DMS53 (cell line): ENCODE measurements at regions not wholly inside any gene's neighbourhood (a gene's known extent, or its start where the extent isn't known, plus 50 kb on each side); places are given as distances from the start of the nearest gene placed in this dataset.
"Not testable (repeated sequence)": the region's sequence is repeated elsewhere in the genome, so short reads cannot be mapped to it uniquely, and the experiment has no call there.

ENCODE experiments used
- DNase-seq: peaks from one replicate; lab custom pipeline; 2025; lab: John Stamatoyannopoulos, UW

- DNase-seq = no peak
These were observed 151.9 kb downstream of the EMP1 start for GRCh38 chr12:13348464-13348863.

- DNase-seq = peak; percentile 20
These were observed 150.9 kb downstream of the EMP1 start for GRCh38 chr12:13347241-13348043.

- DNase-seq = peak; percentile 33
These were observed 149.2 kb downstream of the EMP1 start for GRCh38 chr12:13345722-13346121.

- no peak for DNase-seq
These were observed 146.8 kb downstream of the EMP1 start for GRCh38 chr12:13343375-13343774.

GRCh38 chr12:13342971-13343370 is 146.4 kb downstream of the EMP1 start:
- DNase-seq = no peak

GRCh38 chr12:13340149-13340548 is 143.6 kb downstream of the EMP1 start:
- DNase-seq = no peak

GRCh38 chr12:13339538-13339937 is 143.0 kb downstream of the EMP1 start:
- DNase-seq = no peak

GRCh38 chr12:13339091-13339490 is 142.6 kb downstream of the EMP1 start:
- no peak for DNase-seq

- DNase-seq = no peak
These were observed 141.3 kb downstream of the EMP1 start for GRCh38 chr12:13337791-13338190.

- no peak for DNase-seq
These were observed 139.7 kb downstream of the EMP1 start for GRCh38 chr12:13336216-13336615.

GRCh38 chr12:13328535-13328934 is 132.0 kb downstream of the EMP1 start:
- DNase-seq = no peak

- peak; percentile 25 for DNase-seq
These were observed 129.6 kb downstream of the EMP1 start for GRCh38 chr12:13326076-13326475.

- not testable (repeated sequence) for DNase-seq
These were observed 128.5 kb downstream of the EMP1 start for GRCh38 chr12:13325037-13325436.

GRCh38 chr12:13318231-13319015 is 121.9 kb downstream of the EMP1 start:
- no peak for DNase-seq

GRCh38 chr12:13316587-13317246 is 120.2 kb downstream of the EMP1 start:
- peak; percentile 32 for DNase-seq

GRCh38 chr12:13313886-13314285 is 117.4 kb downstream of the EMP1 start:
- no peak for DNase-seq

- no peak for DNase-seq
These were observed 115.0 kb downstream of the EMP1 start for GRCh38 chr12:13311551-13311950.

- DNase-seq = no peak
These were observed 110.8 kb downstream of the EMP1 start for GRCh38 chr12:13307143-13307816.

- no peak for DNase-seq
These were observed 108.4 kb downstream of the EMP1 start for GRCh38 chr12:13304924-13305323.

GRCh38 chr12:13299457-13299856 is 102.9 kb downstream of the EMP1 start:
- DNase-seq = no peak

- no peak for DNase-seq
These were observed 96.6 kb downstream of the EMP1 start for GRCh38 chr12:13293096-13293495.

GRCh38 chr12:13289653-13290289 is 93.2 kb downstream of the EMP1 start:
- DNase-seq = peak; percentile 20
